B cell (primary cell): ENCODE measurements at regions not wholly inside any gene's neighbourhood (a gene's known extent, or its start where the extent isn't known, plus 50 kb on each side); places are given as distances from the start of the nearest gene placed in this dataset.

Experiments
- ATAC-seq: fragments of 200-7000 bp; cut with Tn5 transposase; one replicate; pipeline ENCODE4 v1.10.0; 2021; ENCODE audit warnings: low read depth, mild to moderate bottlenecking, moderate number of reproducible peaks, moderate library complexity
- CTCF ChIA-PET: fragments of 350-600 bp; sonication (Branson Sonifier 250); formaldehyde crosslinking; loops from one replicate; lab custom pipeline; 2021; ENCODE audit warnings: antibody characterized with exemption, inconsistent platforms; lab: Charles Lee
- POLR2A ChIA-PET: fragments of 350-600 bp; sonication (Branson Sonifier 250); formaldehyde crosslinking; loops from one replicate; lab custom pipeline; 2021; ENCODE audit warnings: antibody characterized with exemption; lab: Charles Lee
- DNase-seq: peaks from one replicate; pipeline ENCODE4 v3.0.0; 2013
- H2AFZ ChIP-seq: 2 replicates; pipeline ENCODE4 v1.6.1; 2012; ENCODE audit warnings: mild to moderate bottlenecking, low read depth, low read length; ENCODE audit not compliant: insufficient read depth, poor library complexity, severe bottlenecking
- H3K27ac ChIP-seq, 2 donors: 1 replicate in 1 of 2; 2 replicates in 1 of 2; pipeline ENCODE4 v1.5.1; 2012 to 2013; ENCODE audit warnings: low read length in 2 of 2, mild to moderate bottlenecking in 2 of 2, moderate library complexity in 1 of 2
- H3K27me3 ChIP-seq, 4 experiments: fragments of 200-600 bp in 1 of 4; sonication (generic) in 1 of 4; replicated peaks in 1 of 4; 1 replicate in 2 of 4; 2 replicates in 2 of 4; pipeline versions ENCODE4 v1.6.1 to v1.7.0; 2013 to 2016; ENCODE audit warnings: low read length in 3 of 4, mild to moderate bottlenecking in 2 of 4, mixed read lengths in 1 of 4, moderate library complexity in 1 of 4; ENCODE audit not compliant: insufficient read depth in 4 of 4, control insufficient read depth in 3 of 4; ENCODE audit errors: control extremely low read depth in 1 of 4
- H3K36me3 ChIP-seq, 2 experiments: replicated peaks in 1 of 2; 1 replicate in 1 of 2; 2 replicates in 1 of 2; pipeline versions ENCODE4 v1.6.1 to v1.7.1; 2013; ENCODE audit warnings: low read length in 1 of 2; ENCODE audit not compliant: insufficient read depth in 2 of 2, control insufficient read depth in 1 of 2; ENCODE audit errors: control extremely low read depth in 1 of 2, extremely low read depth in 1 of 2
- H3K4me1 ChIP-seq, 2 donors: fragments of 200-600 bp in 1 of 2; sonication (generic) in 1 of 2; 1 replicate in 1 of 2; 2 replicates in 1 of 2; pipeline versions ENCODE4 v1.5.1 to v1.6.1; 2013 to 2017; ENCODE audit warnings: low read length in 2 of 2; ENCODE audit not compliant: control insufficient read depth in 2 of 2, insufficient read depth in 2 of 2
- H3K4me2 ChIP-seq: replicated peaks from 2 replicates; pipeline ENCODE3; 2012; ENCODE audit warnings: mild to moderate bottlenecking, low read depth, low read length; ENCODE audit not compliant: poor library complexity, severe bottlenecking
- H3K4me3 ChIP-seq, 5 experiments: fragments of 200-600 bp in 1 of 5; sonication (generic) in 1 of 5; 1 replicate in 3 of 5; 2 replicates in 2 of 5; pipeline versions ENCODE4 v1.5.1 to v1.7.0; 2011 to 2016; ENCODE audit warnings: low read length in 4 of 5, mild to moderate bottlenecking in 4 of 5, low read depth in 2 of 5, control low read depth in 1 of 5, moderate library complexity in 1 of 5; ENCODE audit not compliant: insufficient read depth in 1 of 5; ENCODE audit errors: control extremely low read depth in 1 of 5, extremely low read depth in 1 of 5
- H3K79me2 ChIP-seq: fragments of 200-600 bp; sonication (generic); one replicate; pipeline ENCODE4 v1.6.0; 2016; ENCODE audit warnings: low read length; ENCODE audit not compliant: control insufficient read depth, insufficient read depth
- H3K9ac ChIP-seq: fragments of 200-600 bp; sonication (generic); 2 replicates; pipeline ENCODE4 v1.6.1; 2017; ENCODE audit warnings: mild to moderate bottlenecking, low read length, moderate library complexity
- H3K9me3 ChIP-seq, 3 donors: one replicate each; pipeline versions ENCODE4 v1.6.1 to v1.7.1; 2013; ENCODE audit warnings: low read length in 2 of 3; ENCODE audit not compliant: control insufficient read depth in 2 of 3, insufficient read depth in 1 of 3; ENCODE audit errors: control extremely low read depth in 1 of 3
- H4K20me1 ChIP-seq: 2 replicates; pipeline ENCODE4 v1.6.0; 2012; ENCODE audit warnings: mild to moderate bottlenecking, low read length; ENCODE audit not compliant: insufficient read depth, control insufficient read depth, poor library complexity, severe bottlenecking
- H3K27ac Mint-ChIP-seq: one replicate; pipeline ENCODE4 v1.8.0; 2021; ENCODE audit warnings: mixed read lengths
- H3K27me3 Mint-ChIP-seq: one replicate; pipeline ENCODE4 v1.8.0; 2021; ENCODE audit warnings: mixed read lengths
- H3K4me1 Mint-ChIP-seq: one replicate; pipeline ENCODE4 v1.8.0; 2021; ENCODE audit warnings: mixed read lengths
- H3K4me3 Mint-ChIP-seq: one replicate; pipeline ENCODE4 v1.8.0; 2021; ENCODE audit warnings: mixed read lengths
- H3K9me3 Mint-ChIP-seq: one replicate; pipeline ENCODE4 v1.8.0; 2022; ENCODE audit warnings: mixed read lengths; ENCODE audit not compliant: insufficient read depth
- CTCF ChIP-seq: fragments of 200-600 bp; IDR thresholded peaks from one replicate; pipeline ENCODE4 v1.8.0; 2022; ENCODE audit warnings: antibody characterized with exemption, mild to moderate bottlenecking
- EZH2 ChIP-seq: IDR thresholded peaks from 2 replicates; pipeline ENCODE4 v1.6.1; 2012; ENCODE audit warnings: borderline replicate concordance, low read depth, mild to moderate bottlenecking, moderate library complexity, low read length; ENCODE audit not compliant: insufficient read depth, poor library complexity, severe bottlenecking
- WGBS: methylation state at CpG from one replicate; pipeline ENCODE4 v1.1.5; 2013; ENCODE audit warnings: missing lambda C conversion rate; ENCODE audit not compliant: insufficient coverage; 5-methylcytosine and 5-hydroxymethylcytosine counted together
- intact Hi-C: fragments of 100-400 bp; cut with micrococcal nuclease; formaldehyde crosslinking; loops from one replicate; pipeline ENCODE4 v1.10.0; 2022

DNA sequence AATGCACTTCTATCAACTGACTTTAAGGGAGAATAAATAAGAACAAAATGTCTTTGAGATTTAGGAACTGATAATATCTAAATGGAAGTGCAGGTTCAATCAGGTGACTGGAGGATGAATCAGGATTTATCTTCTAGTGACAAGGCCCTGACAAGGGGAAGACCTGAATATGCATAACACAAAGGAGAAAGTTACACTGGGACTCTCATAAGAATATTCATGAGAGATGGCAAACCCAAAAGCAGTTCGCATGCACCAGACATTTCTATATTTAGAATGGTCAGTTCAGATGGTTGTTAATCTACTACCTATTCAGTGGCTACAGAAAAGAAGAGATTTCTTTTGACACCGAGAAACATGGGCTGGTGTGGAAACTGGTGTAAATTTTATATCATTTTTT lies 1771.3 kb upstream of the LRRTM1 start:
- no peak for TF ChIP-seq CTCF
- no peak for TF ChIP-seq EZH2
- H3K4me3 ChIP-seq: no peak overlapping the region
- no peak overlapping the region for H3K9ac ChIP-seq
- H3K27ac ChIP-seq: no peak overlapping the region
- Mint-ChIP-seq H3K27ac (no peak overlapping the region), H3K4me3 (no peak overlapping the region), H3K27me3 (no peaks in the 10 kb centered on the region), H3K4me1 (no peaks in the 10 kb centered on the region), H3K9me3 (peaks cover 3% of the 10 kb centered on the region)
- DNase-seq (no peak), ATAC-seq (no peak)
- H2AFZ ChIP-seq: no peak overlapping the region
- no peaks in the 10 kb centered on the region for H4K20me1 ChIP-seq
- H3K9me3 ChIP-seq: peaks cover 0 to 1% (median 0%) of the 10 kb centered on the region in 3 donors
- WGBS: no CpG with 5 or more reads among the region's 2 CpGs
- intact Hi-C loops: no loop called here
- no peaks in the 10 kb centered on the region for H3K27me3 ChIP-seq
- no peak overlapping the region for H3K4me2 ChIP-seq
- no peaks in the 10 kb centered on the region for H3K36me3 ChIP-seq
- H3K79me2 ChIP-seq: no peaks in the 10 kb centered on the region
- H3K4me1 ChIP-seq: no peaks in the 10 kb centered on the region
- POLR2A ChIA-PET: no interaction called here
- CTCF ChIA-PET: no interaction called here

GRCh38 chr2:82062463-82062862 lies 1757.9 kb upstream of the LRRTM1 start:
- Mint-ChIP-seq H3K4me1 (no peaks in the 10 kb centered on the region), H3K4me3 (no peak overlapping the region), H3K27me3 (no peaks in the 10 kb centered on the region), H3K27ac (no peak overlapping the region), H3K9me3 (no peaks in the 10 kb centered on the region)
- H4K20me1 ChIP-seq: no peaks in the 10 kb centered on the region
- DNase-seq: no peak
- WGBS: no CpG with 5 or more reads among the region's 2 CpGs
- H3K36me3 ChIP-seq: no peaks in the 10 kb centered on the region
- no peak for TF ChIP-seq CTCF
- no peak for TF ChIP-seq EZH2
- ATAC-seq: no peak
- no peak overlapping the region for H3K27ac ChIP-seq
- ChIA-PET POLR2A (no interaction called here), CTCF (no interaction called here)
- intact Hi-C loops: no loop called here
- no peaks in the 10 kb centered on the region for H3K79me2 ChIP-seq
- no peaks in the 10 kb centered on the region for H3K9me3 ChIP-seq
- H3K4me3 ChIP-seq: no peak overlapping the region
- H3K4me2 ChIP-seq: no peak overlapping the region
- no peaks in the 10 kb centered on the region for H3K27me3 ChIP-seq
- no peaks in the 10 kb centered on the region for H3K4me1 ChIP-seq
- no peak overlapping the region for H3K9ac ChIP-seq
- no peak overlapping the region for H2AFZ ChIP-seq
